Keratinocyte (primary cell): ENCODE measurements at regions not wholly inside any gene's neighbourhood (a gene's known extent, or its start where the extent isn't known, plus 50 kb on each side); places are given as distances from the start of the nearest gene placed in this dataset.

Experiments used
- DNase-seq: peaks from one replicate; pipeline ENCODE4 v3.0.0-alpha.2; 2011; ENCODE audit warnings: low read depth, missing footprints, low spot score
- FAIRE-seq: peaks from 2 replicates; lab custom pipeline; 2011; peaks lifted over from hg19 to GRCh38; lab: Jason Lieb, UNC
- H2AFZ ChIP-seq: 2 replicates; pipeline ENCODE4 v1.6.0; 2012; ENCODE audit warnings: low read length, control low read depth, inconsistent platforms; ENCODE audit not compliant: control insufficient read depth
- H3K27ac ChIP-seq: 2 replicates; pipeline ENCODE4 v1.5.1; 2011; ENCODE audit warnings: low read length; ENCODE audit not compliant: control insufficient read depth, insufficient read depth
- H3K27me3 ChIP-seq: 3 replicates; pipeline ENCODE4 v1.6.0; 2011; ENCODE audit warnings: low read length; ENCODE audit not compliant: control insufficient read depth, insufficient read depth; ENCODE audit errors: extremely low read depth
- H3K36me3 ChIP-seq, 2 experiments: 2 replicates in 1 of 2; 3 replicates in 1 of 2; pipeline ENCODE4 v1.5.1; 2011; ENCODE audit warnings: low read length in 2 of 2, mild to moderate bottlenecking in 1 of 2; ENCODE audit not compliant: control insufficient read depth in 2 of 2, insufficient read depth in 2 of 2; ENCODE audit errors: extremely low read depth in 1 of 2
- H3K4me1 ChIP-seq: 3 replicates; pipeline ENCODE4 v1.5.1; 2011; ENCODE audit warnings: low read length; ENCODE audit not compliant: control insufficient read depth, insufficient read depth; ENCODE audit errors: extremely low read depth
- H3K4me2 ChIP-seq: 3 replicates; pipeline ENCODE4 v1.6.0; 2011; ENCODE audit warnings: low read depth, low read length; ENCODE audit not compliant: control insufficient read depth, insufficient read depth; ENCODE audit errors: extremely low read depth
- H3K4me3 ChIP-seq, 3 experiments: fragments of 200-600 bp in 1 of 3; sonication (generic) in 1 of 3; 2 replicates in 2 of 3; 3 replicates in 1 of 3; pipeline ENCODE4 v1.5.1; 2011 to 2016; ENCODE audit warnings: low read length in 3 of 3, mild to moderate bottlenecking in 3 of 3, control low read depth in 2 of 3, inconsistent platforms in 1 of 3, low read depth in 1 of 3, mixed read lengths in 1 of 3, mixed run types in 1 of 3, moderate library complexity in 1 of 3; ENCODE audit not compliant: control insufficient read depth in 2 of 3, insufficient read depth in 2 of 3; ENCODE audit errors: extremely low read depth in 1 of 3
- H3K79me2 ChIP-seq: 2 replicates; pipeline ENCODE4 v1.6.0; 2012; ENCODE audit warnings: low read length; ENCODE audit not compliant: control insufficient read depth, insufficient read depth
- H3K9ac ChIP-seq: 3 replicates; pipeline ENCODE4 v1.6.0; 2011; ENCODE audit warnings: low read length; ENCODE audit not compliant: control insufficient read depth, insufficient read depth; ENCODE audit errors: extremely low read depth
- H3K9me1 ChIP-seq: 3 replicates; pipeline ENCODE4 v1.6.0; 2011; ENCODE audit warnings: low read length; ENCODE audit not compliant: control insufficient read depth, insufficient read depth; ENCODE audit errors: extremely low read depth
- H3K9me3 ChIP-seq: 2 replicates; pipeline ENCODE4 v1.5.1; 2012; ENCODE audit warnings: low read depth, low read length; ENCODE audit not compliant: control insufficient read depth
- H4K20me1 ChIP-seq: 3 replicates; pipeline ENCODE4 v1.6.0; 2011; ENCODE audit warnings: low read length; ENCODE audit not compliant: control insufficient read depth, insufficient read depth; ENCODE audit errors: extremely low read depth
- CTCF ChIP-seq, 3 experiments: IDR thresholded peaks in 1 of 3; conservative IDR thresholded peaks in 1 of 3; optimal IDR thresholded peaks in 1 of 3; 2 replicates in 2 of 3; 3 replicates in 1 of 3; pipeline versions ENCODE3 to v1.5.1; 2011; ENCODE audit warnings: low read length in 3 of 3, mild to moderate bottlenecking in 3 of 3, moderate library complexity in 2 of 3, control low read depth in 1 of 3, inconsistent platforms in 1 of 3; ENCODE audit not compliant: insufficient read depth in 2 of 3; ENCODE audit errors: extremely low read depth in 1 of 3
- EZH2 ChIP-seq: IDR thresholded peaks from one replicate; pipeline ENCODE4 v1.6.1; 2012; ENCODE audit warnings: inconsistent platforms, mild to moderate bottlenecking, low read length, moderate library complexity
- dilution Hi-C: fragments of 300-500 bp; cut with MboI; formaldehyde crosslinking; loops from one replicate; pipeline ENCODE4 v1.7.0; 2020; ENCODE audit warnings: low sequenced_read_pairs; ENCODE audit not compliant: extremely low pct_ligation_motif_present

GRCh38 chr2:120833127-120833675 is 97.5 kb downstream of the GLI2 start:
- no peaks in the 10 kb centered on the region for H4K20me1 ChIP-seq
- no peak overlapping the region for H3K9ac ChIP-seq
- DNase-seq (no peak), FAIRE-seq (no peak)
- no peak overlapping the region for H3K27ac ChIP-seq
- TF ChIP-seq CTCF (optimal IDR thresholded peaks at IDR 0.05 in 1 of 3, IDR thresholded peaks at IDR 0.05 in 1 of 3, conservative IDR thresholded peaks at IDR 0.05 in 1 of 3; ENCODE audit: extremely low read depth in 1 of 3, insufficient read depth in 2 of 3, low read length in 3 of 3) (peak in 1 of 3 experiments; percentile 27), EZH2 (no peak)
- dilution Hi-C loops: no loop called here
- H3K4me1 ChIP-seq: no peaks in the 10 kb centered on the region
- H3K4me2 ChIP-seq: no peak overlapping the region
- H3K9me3 ChIP-seq: no peaks in the 10 kb centered on the region
- no peak overlapping the region for H3K4me3 ChIP-seq
- no peaks in the 10 kb centered on the region for H3K79me2 ChIP-seq
- H3K9me1 ChIP-seq: no peaks in the 10 kb centered on the region
- H3K27me3 ChIP-seq: no peaks in the 10 kb centered on the region
- no peak overlapping the region for H2AFZ ChIP-seq
- no peaks in the 10 kb centered on the region for H3K36me3 ChIP-seq

DNA sequence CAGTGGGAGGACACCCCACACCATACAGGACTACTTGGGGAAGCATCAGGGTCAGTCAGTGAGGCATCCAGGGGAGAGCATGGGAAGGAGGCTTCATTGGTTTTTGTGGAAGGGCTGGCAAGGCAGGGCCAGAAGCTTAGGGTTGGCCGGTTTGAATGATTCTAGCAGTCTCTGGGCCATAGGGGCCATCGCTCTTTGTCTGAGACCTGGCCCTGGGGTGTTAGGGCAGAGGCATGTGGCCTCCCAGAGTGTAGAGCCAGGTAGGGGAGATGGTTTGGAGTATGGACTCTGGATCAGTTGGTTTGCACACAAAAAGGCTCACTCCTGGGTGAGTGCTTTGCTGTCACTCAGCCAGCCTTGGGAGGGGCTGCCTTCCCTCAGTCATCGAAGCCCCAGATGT is 98.5 kb downstream of the GLI2 start:
- dilution Hi-C loops: no loop called here
- H3K4me3 ChIP-seq: no peak overlapping the region
- no peaks in the 10 kb centered on the region for H3K79me2 ChIP-seq
- FAIRE-seq: no peak
- no peaks in the 10 kb centered on the region for H4K20me1 ChIP-seq
- H3K4me1 ChIP-seq: no peaks in the 10 kb centered on the region
- H3K9me1 ChIP-seq: no peaks in the 10 kb centered on the region
- H3K4me2 ChIP-seq: no peak overlapping the region
- TF ChIP-seq EZH2 (no peak), CTCF (optimal IDR thresholded peaks at IDR 0.05 in 1 of 3, IDR thresholded peaks at IDR 0.05 in 1 of 3, conservative IDR thresholded peaks at IDR 0.05 in 1 of 3; ENCODE audit: extremely low read depth in 1 of 3, insufficient read depth in 2 of 3, low read length in 3 of 3) (no peak)
- no peak overlapping the region for H3K9ac ChIP-seq
- H3K9me3 ChIP-seq: no peaks in the 10 kb centered on the region
- H3K36me3 ChIP-seq: no peaks in the 10 kb centered on the region
- no peak overlapping the region for H2AFZ ChIP-seq
- DNase-seq: no peak
- H3K27me3 ChIP-seq: no peaks in the 10 kb centered on the region
- H3K27ac ChIP-seq: no peak overlapping the region
